LHCN-M2 (cell line): ENCODE measurements at regions not wholly inside any gene's neighbourhood (a gene's known extent, or its start where the extent isn't known, plus 50 kb on each side); places are given as distances from the start of the nearest gene placed in this dataset.

Source experiments
- DNase-seq: peaks from one replicate; pipeline ENCODE4 v3.0.0-alpha.2; 2012; ENCODE audit warnings: low read depth

GRCh38 chr21:16891821-16892220 is 621.0 kb upstream of the CXADR start:
- peak; percentile 7 for DNase-seq

- no peak for DNase-seq
Measured at GRCh38 chr21:16900685-16901084, 612.2 kb upstream of the CXADR start.

- DNase-seq: peak; percentile 47
Measured at GRCh38 chr21:16908077-16908476, 604.8 kb upstream of the CXADR start.

GRCh38 chr21:16910435-16911165 is 602.2 kb upstream of the CXADR start:
- DNase-seq: no peak

- no peak for DNase-seq
Measured at GRCh38 chr21:16911166-16911607, 601.7 kb upstream of the CXADR start.

GRCh38 chr21:16912075-16912474 is 600.8 kb upstream of the CXADR start:
- peak; percentile 35 for DNase-seq

GRCh38 chr21:16913010-16913409 is 599.8 kb upstream of the CXADR start:
- no peak for DNase-seq

- DNase-seq: no peak
Measured at GRCh38 chr21:16928439-16928838, 584.4 kb upstream of the CXADR start.

GRCh38 chr21:16932314-16932713 is 580.5 kb upstream of the CXADR start:
- DNase-seq: no peak

GRCh38 chr21:16942703-16943102 is 570.1 kb upstream of the CXADR start:
- peak; percentile 27 for DNase-seq

- DNase-seq: no peak
Measured at GRCh38 chr21:16943231-16943630, 569.6 kb upstream of the CXADR start.

- no peak for DNase-seq
Measured at GRCh38 chr21:16945580-16945979, 567.3 kb upstream of the CXADR start.

- DNase-seq: no peak
Measured at GRCh38 chr21:16956824-16957223, 556.0 kb upstream of the CXADR start.

- DNase-seq: no peak
Measured at GRCh38 chr21:16965424-16965823, 547.4 kb upstream of the CXADR start.

GRCh38 chr21:16968436-16968835 is 544.4 kb upstream of the CXADR start:
- no peak for DNase-seq

GRCh38 chr21:16969636-16970035 is 543.2 kb upstream of the CXADR start:
- no peak for DNase-seq

- DNase-seq: no peak
Measured at GRCh38 chr21:16974060-16974459, 538.8 kb upstream of the CXADR start.

- no peak for DNase-seq
Measured at GRCh38 chr21:16976193-16976592, 536.6 kb upstream of the CXADR start.

GRCh38 chr21:16978309-16978895 is 534.4 kb upstream of the CXADR start:
- no peak for DNase-seq

- no peak for DNase-seq
Measured at GRCh38 chr21:16979574-16979973, 533.3 kb upstream of the CXADR start.

GRCh38 chr21:16983420-16983819 is 529.4 kb upstream of the CXADR start:
- DNase-seq: no peak

- no peak for DNase-seq
Measured at GRCh38 chr21:16992448-16992847, 520.4 kb upstream of the CXADR start.

GRCh38 chr21:16993416-16994038 is 519.3 kb upstream of the CXADR start:
- DNase-seq: no peak
